H9 (cell line): ENCODE measurements at regions not wholly inside any gene's neighbourhood (a gene's known extent, or its start where the extent isn't known, plus 50 kb on each side); places are given as distances from the start of the nearest gene placed in this dataset.
A peak's percentile ranks its signal among the peaks of the same experiment; 100 is the strongest.

Experiments
- DNase-seq: peaks from one replicate; pipeline ENCODE4 v3.0.0-alpha.2; 2017
- H2AFZ ChIP-seq: one replicate; pipeline ENCODE4 v1.6.1; 2013; ENCODE audit warnings: mild to moderate bottlenecking, low read length, control low read depth, moderate library complexity
- H2AK5ac ChIP-seq: 2 replicates; pipeline ENCODE4 v1.6.1; 2013; ENCODE audit warnings: low read length, control low read depth, mixed read lengths; ENCODE audit not compliant: insufficient read length
- H2BK120ac ChIP-seq: one replicate; pipeline ENCODE4 v1.6.1; 2013; ENCODE audit warnings: low read depth, mild to moderate bottlenecking, low read length, control low read depth, inconsistent platforms; ENCODE audit not compliant: poor library complexity, severe bottlenecking
- H2BK12ac ChIP-seq: 2 replicates; pipeline ENCODE4 v1.6.1; 2013; ENCODE audit warnings: low read length, control low read depth, mixed read lengths, low read depth; ENCODE audit not compliant: insufficient read length
- H2BK15ac ChIP-seq: 2 replicates; pipeline ENCODE4 v1.6.1; 2013; ENCODE audit warnings: low read depth, low read length, control low read depth
- H2BK20ac ChIP-seq: one replicate; pipeline ENCODE4 v1.6.1; 2013; ENCODE audit warnings: low read depth, mild to moderate bottlenecking, low read length, control low read depth, inconsistent platforms; ENCODE audit not compliant: poor library complexity, severe bottlenecking
- H2BK5ac ChIP-seq: 2 replicates; pipeline ENCODE4 v1.6.1; 2013; ENCODE audit warnings: low read length, control low read depth, mixed read lengths; ENCODE audit not compliant: insufficient read length
- H3K14ac ChIP-seq: 2 replicates; pipeline ENCODE4 v1.6.1; 2013; ENCODE audit warnings: low read length, control low read depth; ENCODE audit not compliant: insufficient read depth
- H3K18ac ChIP-seq: 2 replicates; pipeline ENCODE4 v1.6.1; 2013; ENCODE audit warnings: low read depth, mild to moderate bottlenecking, mixed read lengths, low read length, control low read depth; ENCODE audit not compliant: insufficient read length
- H3K23ac ChIP-seq: 2 replicates; pipeline ENCODE4 v1.6.1; 2013; ENCODE audit warnings: low read length, control low read depth, mixed read lengths, low read depth; ENCODE audit not compliant: insufficient read length
- H3K23me2 ChIP-seq: 2 replicates; pipeline ENCODE4 v1.6.1; 2013; ENCODE audit warnings: low read depth, mild to moderate bottlenecking, mixed read lengths, low read length, control low read depth; ENCODE audit not compliant: insufficient read length, poor library complexity, severe bottlenecking
- H3K27ac ChIP-seq: 2 replicates; pipeline ENCODE4 v1.5.1; 2013; ENCODE audit warnings: low read length, control low read depth, mixed read lengths, low read depth; ENCODE audit not compliant: insufficient read length
- H3K27me3 ChIP-seq: 2 replicates; pipeline ENCODE4 v1.6.1; 2013; ENCODE audit warnings: low read length, control low read depth, inconsistent platforms; ENCODE audit not compliant: insufficient read depth
- H3K4ac ChIP-seq: 2 replicates; pipeline ENCODE4 v1.6.1; 2013; ENCODE audit warnings: low read depth, mild to moderate bottlenecking, control low read depth, inconsistent platforms, low read length, moderate library complexity
- H3K4me1 ChIP-seq: 2 replicates; pipeline ENCODE4 v1.6.1; 2013; ENCODE audit warnings: low read length, control low read depth, inconsistent platforms; ENCODE audit not compliant: insufficient read depth
- H3K4me2 ChIP-seq: 2 replicates; pipeline ENCODE4 v1.6.1; 2013; ENCODE audit warnings: low read length, control low read depth, mixed read lengths; ENCODE audit not compliant: insufficient read length, insufficient read depth
- H3K56ac ChIP-seq: 2 replicates; pipeline ENCODE4 v1.6.1; 2013; ENCODE audit warnings: low read depth, mild to moderate bottlenecking, mixed read lengths, low read length, control low read depth; ENCODE audit not compliant: insufficient read length
- H3K79me1 ChIP-seq: 2 replicates; pipeline ENCODE4 v1.6.1; 2013; ENCODE audit warnings: low read depth, mild to moderate bottlenecking, moderate library complexity, low read length, control low read depth, inconsistent platforms; ENCODE audit not compliant: insufficient read depth, poor library complexity, severe bottlenecking
- H3K79me2 ChIP-seq: 2 replicates; pipeline ENCODE4 v1.6.1; 2013; ENCODE audit warnings: low read length, control low read depth, inconsistent platforms; ENCODE audit not compliant: insufficient read depth
- H3K9ac ChIP-seq: 2 replicates; pipeline ENCODE4 v1.6.1; 2013; ENCODE audit warnings: low read length, control low read depth, mixed read lengths; ENCODE audit not compliant: insufficient read length; ENCODE audit errors: extremely low read depth
- H3K9me3 ChIP-seq: one replicate; pipeline ENCODE4 v1.6.1; 2013; ENCODE audit warnings: low read depth, low read length, inconsistent platforms; ENCODE audit not compliant: control insufficient read depth
- H3T11ph ChIP-seq: one replicate; pipeline ENCODE4 v1.6.1; 2013; ENCODE audit warnings: mild to moderate bottlenecking, low read length, control low read depth, inconsistent platforms
- H4K20me1 ChIP-seq: one replicate; pipeline ENCODE4 v1.6.1; 2013; ENCODE audit not compliant: control insufficient read depth, insufficient read length, insufficient read depth
- H4K5ac ChIP-seq: 2 replicates; pipeline ENCODE4 v1.6.1; 2013; ENCODE audit warnings: low read depth, mild to moderate bottlenecking, mixed read lengths, low read length, control low read depth; ENCODE audit not compliant: insufficient read length
- H4K8ac ChIP-seq: replicated peaks from 2 replicates; pipeline ENCODE4 v1.6.1; 2013; ENCODE audit warnings: low read length, control low read depth, mixed read lengths, low read depth; ENCODE audit not compliant: insufficient read length
- H4K91ac ChIP-seq: 2 replicates; pipeline ENCODE4 v1.6.1; 2013; ENCODE audit warnings: low read depth, mild to moderate bottlenecking, moderate library complexity, mixed read lengths, low read length, control low read depth; ENCODE audit not compliant: insufficient read length
- H3K27ac Mint-ChIP-seq, 3 experiments: 2 replicates in 2 of 3; 3 replicates in 1 of 3; pipeline ENCODE4 v1.8.0; 2020 to 2021; ENCODE audit warnings: mixed read lengths in 3 of 3, mild to moderate bottlenecking in 1 of 3, moderate library complexity in 1 of 3
- H3K27me3 Mint-ChIP-seq: 2 replicates; pipeline ENCODE4 v1.8.0; 2021; ENCODE audit warnings: low read depth, mild to moderate bottlenecking, moderate library complexity, mixed read lengths
- H3K36me3 Mint-ChIP-seq, 3 experiments: 2 replicates in 2 of 3; 3 replicates in 1 of 3; pipeline ENCODE4 v1.8.0; 2020 to 2021; ENCODE audit warnings: low read depth in 3 of 3, mixed read lengths in 3 of 3; ENCODE audit not compliant: insufficient read depth in 1 of 3
- H3K4me1 Mint-ChIP-seq, 2 experiments: 2 replicates each; pipeline ENCODE4 v1.8.0; 2020; ENCODE audit warnings: mixed read lengths in 2 of 2
- H3K4me3 Mint-ChIP-seq, 2 experiments: 2 replicates in 1 of 2; 3 replicates in 1 of 2; pipeline ENCODE4 v1.8.0; 2020 to 2021; ENCODE audit warnings: mild to moderate bottlenecking in 2 of 2, mixed read lengths in 2 of 2, moderate library complexity in 1 of 2
- H3K9me3 Mint-ChIP-seq, 2 experiments: 2 replicates in 1 of 2; 3 replicates in 1 of 2; pipeline ENCODE4 v1.8.0; 2020; ENCODE audit warnings: mild to moderate bottlenecking in 2 of 2, mixed read lengths in 2 of 2, moderate library complexity in 1 of 2
- WGBS: extraction: QIAGEN DNeasy Blood & Tissue Kit; methylation state at CpG from one replicate; pipeline ENCODE4 v1.1.7; 2013; ENCODE audit warnings: missing lambda C conversion rate, low lambda C conversion rate, mixed read lengths; ENCODE audit not compliant: insufficient read length; ENCODE audit errors: extremely low coverage; 5-methylcytosine and 5-hydroxymethylcytosine counted together
- TF ChIP-seq, protein P1 (sequence below): fragments of 200-600 bp; sonication (generic); conservative IDR thresholded peaks from 3 replicates; pipeline ENCODE4 v1.8.0; 2021; ENCODE audit warnings: antibody characterized with exemption, mild to moderate bottlenecking

DNA sequence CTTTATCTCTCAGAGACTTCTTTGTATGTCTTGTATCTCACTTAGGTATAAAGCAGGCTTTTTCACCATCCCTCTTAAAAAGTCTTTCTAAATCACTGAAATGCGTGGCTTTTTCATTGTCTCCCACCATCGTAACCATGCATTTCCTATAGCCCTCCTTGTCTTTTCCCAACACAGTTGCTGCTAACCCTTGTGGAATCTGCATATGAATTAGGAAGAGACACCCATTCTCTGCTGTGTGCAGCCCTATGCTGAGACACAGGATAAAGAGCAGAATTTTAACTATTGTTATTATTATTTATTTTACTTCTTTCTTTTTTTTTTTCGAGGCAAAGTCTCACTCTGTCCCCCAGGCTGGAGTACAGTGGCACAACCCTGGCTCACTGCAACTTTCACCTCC lies 804.3 kb upstream of the COBL start:
- Mint-ChIP-seq H3K36me3 (peaks cover 0 to 4% (median 0%) of the 10 kb centered on the region in 3 experiments; a peak in 3 of 7 replicates), H3K27me3 (no peaks in the 10 kb centered on the region), H3K9me3 (no peaks in the 10 kb centered on the region), H3K27ac (peak overlapping the region; percentile 54 to 100 (median 96)), H3K4me1 (peaks cover 80 to 86% of the 10 kb centered on the region in 2 experiments), H3K4me3 (peak overlapping the region; percentile 27 to 34; a peak in 4 of 5 replicates)
- no peak overlapping the region for H3K18ac ChIP-seq
- no peak overlapping the region for H3K23ac ChIP-seq
- no peak overlapping the region for H3K14ac ChIP-seq
- H3K27ac ChIP-seq: peak overlapping the region; percentile 82
- no peak overlapping the region for H2BK20ac ChIP-seq
- no peak overlapping the region for H2BK120ac ChIP-seq
- no peaks in the 10 kb centered on the region for H3K23me2 ChIP-seq
- no peak overlapping the region for H4K8ac ChIP-seq
- H4K20me1 ChIP-seq: no peaks in the 10 kb centered on the region
- peak overlapping the region; percentile 15 for H3K4me2 ChIP-seq
- no peak overlapping the region for H3K56ac ChIP-seq
- H3K9ac ChIP-seq: no peak overlapping the region
- peaks cover 15% of the 10 kb centered on the region; the same call in 1 of the 2 replicates for H3K4me1 ChIP-seq
- no peak overlapping the region for H4K5ac ChIP-seq
- H2BK5ac ChIP-seq: no peak overlapping the region
- H2AK5ac ChIP-seq: no peak overlapping the region
- peak; percentile 31 for DNase-seq
- no peak overlapping the region for H2AFZ ChIP-seq
- TF ChIP-seq, protein P1, sequence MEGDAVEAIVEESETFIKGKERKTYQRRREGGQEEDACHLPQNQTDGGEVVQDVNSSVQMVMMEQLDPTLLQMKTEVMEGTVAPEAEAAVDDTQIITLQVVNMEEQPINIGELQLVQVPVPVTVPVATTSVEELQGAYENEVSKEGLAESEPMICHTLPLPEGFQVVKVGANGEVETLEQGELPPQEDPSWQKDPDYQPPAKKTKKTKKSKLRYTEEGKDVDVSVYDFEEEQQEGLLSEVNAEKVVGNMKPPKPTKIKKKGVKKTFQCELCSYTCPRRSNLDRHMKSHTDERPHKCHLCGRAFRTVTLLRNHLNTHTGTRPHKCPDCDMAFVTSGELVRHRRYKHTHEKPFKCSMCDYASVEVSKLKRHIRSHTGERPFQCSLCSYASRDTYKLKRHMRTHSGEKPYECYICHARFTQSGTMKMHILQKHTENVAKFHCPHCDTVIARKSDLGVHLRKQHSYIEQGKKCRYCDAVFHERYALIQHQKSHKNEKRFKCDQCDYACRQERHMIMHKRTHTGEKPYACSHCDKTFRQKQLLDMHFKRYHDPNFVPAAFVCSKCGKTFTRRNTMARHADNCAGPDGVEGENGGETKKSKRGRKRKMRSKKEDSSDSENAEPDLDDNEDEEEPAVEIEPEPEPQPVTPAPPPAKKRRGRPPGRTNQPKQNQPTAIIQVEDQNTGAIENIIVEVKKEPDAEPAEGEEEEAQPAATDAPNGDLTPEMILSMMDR: no peak
- no peak overlapping the region for H2BK15ac ChIP-seq
- H3K4ac ChIP-seq: no peak overlapping the region
- H3K79me1 ChIP-seq: no peaks in the 10 kb centered on the region
- no peak overlapping the region for H3T11ph ChIP-seq
- H3K9me3 ChIP-seq: no peaks in the 10 kb centered on the region
- H3K27me3 ChIP-seq: no peaks in the 10 kb centered on the region
- no CpG with 5 or more reads among the region's 3 CpGs for WGBS
- no peak overlapping the region for H2BK12ac ChIP-seq
- no peak overlapping the region for H4K91ac ChIP-seq
- no peaks in the 10 kb centered on the region for H3K79me2 ChIP-seq
